Osteoblast (primary cell): ENCODE measurements at regions not wholly inside any gene's neighbourhood (a gene's known extent, or its start where the extent isn't known, plus 50 kb on each side); places are given as distances from the start of the nearest gene placed in this dataset.

Source experiments
- DNase-seq: peaks from one replicate; pipeline ENCODE4 v3.0.0; 2011; ENCODE audit warnings: low spot score, mixed read lengths; ENCODE audit not compliant: insufficient read length; ENCODE audit errors: missing footprints
- H2AFZ ChIP-seq: 2 replicates; pipeline ENCODE4 v1.6.0; 2011; ENCODE audit warnings: mild to moderate bottlenecking, low read length
- H3K27ac ChIP-seq: 2 replicates; pipeline ENCODE4 v1.5.1; 2011; ENCODE audit warnings: mild to moderate bottlenecking, low read depth, low read length, moderate library complexity
- H3K27me3 ChIP-seq: 2 replicates; pipeline ENCODE4 v1.6.0; 2012; ENCODE audit warnings: mild to moderate bottlenecking, control low read depth, inconsistent platforms, low read length, moderate library complexity; ENCODE audit not compliant: insufficient read depth
- H3K36me3 ChIP-seq: 2 replicates; pipeline ENCODE4 v1.5.1; 2011; ENCODE audit warnings: mild to moderate bottlenecking, low read length, control low read depth, moderate library complexity; ENCODE audit not compliant: insufficient read depth
- H3K4me1 ChIP-seq: 2 replicates; pipeline ENCODE4 v1.5.1; 2011; ENCODE audit warnings: mild to moderate bottlenecking, low read length, control low read depth, moderate library complexity; ENCODE audit not compliant: insufficient read depth
- H3K4me2 ChIP-seq: 2 replicates; pipeline ENCODE4 v1.6.0; 2011; ENCODE audit warnings: mild to moderate bottlenecking, low read length; ENCODE audit not compliant: insufficient read depth
- H3K4me3 ChIP-seq: fragments of 200-600 bp; sonication (generic); 3 replicates; pipeline ENCODE4 v1.5.1; 2012; ENCODE audit warnings: mild to moderate bottlenecking, low read length, inconsistent platforms; ENCODE audit not compliant: insufficient read depth
- H3K79me2 ChIP-seq: 2 replicates; pipeline ENCODE4 v1.6.0; 2012; ENCODE audit warnings: mild to moderate bottlenecking, low read length, control low read depth, inconsistent platforms; ENCODE audit not compliant: insufficient read depth
- H3K9me3 ChIP-seq: 2 replicates; pipeline ENCODE4 v1.5.1; 2011; ENCODE audit warnings: low read depth, low read length, control low read depth
- H4K20me1 ChIP-seq: 2 replicates; pipeline ENCODE4 v1.6.0; 2012; ENCODE audit warnings: mild to moderate bottlenecking, low read length, control low read depth; ENCODE audit not compliant: insufficient read depth
- TF ChIP-seq, protein P1 (sequence below): IDR thresholded peaks from 2 replicates; pipeline ENCODE4 v1.5.1; 2011; ENCODE audit warnings: mild to moderate bottlenecking, low read depth, low read length, moderate library complexity; ENCODE audit errors: extremely low read depth

DNA sequence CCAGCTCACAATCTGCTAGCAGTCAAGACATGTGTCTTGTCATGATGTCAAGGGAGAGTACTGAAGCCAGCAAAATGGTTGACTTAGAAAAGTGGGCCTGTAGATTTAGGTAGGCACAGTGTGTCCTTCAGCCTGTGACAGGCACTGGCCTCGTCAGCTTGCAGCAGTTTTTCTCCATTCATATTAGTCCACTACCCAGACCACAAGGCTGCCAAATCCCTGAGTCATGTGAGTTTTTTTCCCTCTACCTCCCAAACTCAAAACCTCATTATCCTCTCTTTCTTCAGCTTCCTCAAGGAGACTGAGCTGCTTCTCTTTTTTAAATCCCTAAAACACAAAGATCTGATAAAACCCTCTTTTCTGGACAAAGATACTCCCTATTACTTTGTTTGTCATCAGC is 102.6 kb upstream of the HS3ST3A1 start:
- no peak overlapping the region for H3K27ac ChIP-seq

DNA sequence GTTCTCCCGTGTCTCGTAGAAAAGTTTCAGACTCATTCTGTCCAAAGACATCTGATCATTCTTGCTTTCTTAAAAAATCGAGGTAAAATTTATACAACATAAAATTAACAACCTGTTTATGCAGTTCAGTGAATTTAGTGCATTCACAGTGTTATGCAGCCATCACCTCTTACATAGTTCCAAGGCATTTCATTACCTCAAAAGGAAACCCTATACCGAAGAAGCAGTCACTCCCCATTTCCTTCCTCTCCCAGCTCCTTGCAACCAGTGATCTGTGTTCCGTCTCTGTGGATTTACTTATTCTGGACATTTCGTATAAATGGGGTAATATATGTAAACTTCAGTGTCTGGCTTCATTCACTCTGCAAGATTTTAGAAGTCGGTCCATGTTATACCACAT is 103.5 kb upstream of the HS3ST3A1 start:
- Histone ChIP-seq H2AFZ (no peak overlapping the region), H3K27me3 (no peaks in the 10 kb centered on the region)

More for the DNA sequence above, 102.6 kb upstream of the HS3ST3A1 start:
- Histone ChIP-seq H3K36me3 (no peaks in the 10 kb centered on the region), H3K4me2 (peak overlapping the region; percentile 34), H2AFZ (peak overlapping the region; percentile 69), H3K27me3 (no peaks in the 10 kb centered on the region), H3K79me2 (no peaks in the 10 kb centered on the region), H3K9me3 (no peaks in the 10 kb centered on the region), H4K20me1 (no peaks in the 10 kb centered on the region), H3K4me1 (peaks cover 24% of the 10 kb centered on the region), H3K4me3 (no peak overlapping the region)
- no peak for DNase-seq
- TF ChIP-seq, protein P1, sequence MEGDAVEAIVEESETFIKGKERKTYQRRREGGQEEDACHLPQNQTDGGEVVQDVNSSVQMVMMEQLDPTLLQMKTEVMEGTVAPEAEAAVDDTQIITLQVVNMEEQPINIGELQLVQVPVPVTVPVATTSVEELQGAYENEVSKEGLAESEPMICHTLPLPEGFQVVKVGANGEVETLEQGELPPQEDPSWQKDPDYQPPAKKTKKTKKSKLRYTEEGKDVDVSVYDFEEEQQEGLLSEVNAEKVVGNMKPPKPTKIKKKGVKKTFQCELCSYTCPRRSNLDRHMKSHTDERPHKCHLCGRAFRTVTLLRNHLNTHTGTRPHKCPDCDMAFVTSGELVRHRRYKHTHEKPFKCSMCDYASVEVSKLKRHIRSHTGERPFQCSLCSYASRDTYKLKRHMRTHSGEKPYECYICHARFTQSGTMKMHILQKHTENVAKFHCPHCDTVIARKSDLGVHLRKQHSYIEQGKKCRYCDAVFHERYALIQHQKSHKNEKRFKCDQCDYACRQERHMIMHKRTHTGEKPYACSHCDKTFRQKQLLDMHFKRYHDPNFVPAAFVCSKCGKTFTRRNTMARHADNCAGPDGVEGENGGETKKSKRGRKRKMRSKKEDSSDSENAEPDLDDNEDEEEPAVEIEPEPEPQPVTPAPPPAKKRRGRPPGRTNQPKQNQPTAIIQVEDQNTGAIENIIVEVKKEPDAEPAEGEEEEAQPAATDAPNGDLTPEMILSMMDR, result no peak

DNA sequence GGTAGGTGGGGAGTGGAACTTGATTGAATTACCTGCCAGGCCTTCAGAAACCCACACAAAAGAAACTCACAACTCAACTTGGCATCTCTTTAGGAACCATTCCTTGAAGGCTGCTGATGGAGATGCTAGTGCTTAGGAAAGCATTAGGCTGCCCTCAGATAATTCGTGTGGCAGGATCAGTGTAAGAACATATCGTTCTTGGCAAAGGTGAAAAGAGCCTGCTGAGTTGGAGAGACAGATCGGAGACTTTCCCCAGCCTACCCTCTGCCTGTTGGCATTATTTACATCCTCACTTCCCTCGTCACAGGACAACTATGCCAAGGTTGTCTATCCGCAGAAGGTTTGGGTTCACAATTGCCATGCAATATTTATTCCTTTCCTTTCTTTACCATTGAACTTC is 120.0 kb upstream of the HS3ST3A1 start:
- Histone ChIP-seq H3K9me3 (no peaks in the 10 kb centered on the region), H3K79me2 (no peaks in the 10 kb centered on the region), H3K4me2 (no peak overlapping the region), H3K4me3 (no peak overlapping the region), H3K27me3 (no peaks in the 10 kb centered on the region), H3K36me3 (no peaks in the 10 kb centered on the region), H3K4me1 (peaks cover 10% of the 10 kb centered on the region), H2AFZ (no peak overlapping the region), H4K20me1 (no peaks in the 10 kb centered on the region), H3K27ac (no peak overlapping the region)
- DNase-seq, result no peak
- TF ChIP-seq, protein P1, result no peak

More for the DNA sequence above, 103.5 kb upstream of the HS3ST3A1 start:
- no peaks in the 10 kb centered on the region for H3K79me2 ChIP-seq
- DNase-seq, result no peak
- H3K4me3 ChIP-seq, result no peak overlapping the region
- TF ChIP-seq, protein P1, result no peak
- peaks cover 24% of the 10 kb centered on the region for H3K4me1 ChIP-seq
- H3K27ac ChIP-seq, result no peak overlapping the region
- H3K9me3 ChIP-seq, result no peaks in the 10 kb centered on the region
- no peaks in the 10 kb centered on the region for H3K36me3 ChIP-seq
- no peaks in the 10 kb centered on the region for H4K20me1 ChIP-seq
- H3K4me2 ChIP-seq, result no peak overlapping the region

DNA sequence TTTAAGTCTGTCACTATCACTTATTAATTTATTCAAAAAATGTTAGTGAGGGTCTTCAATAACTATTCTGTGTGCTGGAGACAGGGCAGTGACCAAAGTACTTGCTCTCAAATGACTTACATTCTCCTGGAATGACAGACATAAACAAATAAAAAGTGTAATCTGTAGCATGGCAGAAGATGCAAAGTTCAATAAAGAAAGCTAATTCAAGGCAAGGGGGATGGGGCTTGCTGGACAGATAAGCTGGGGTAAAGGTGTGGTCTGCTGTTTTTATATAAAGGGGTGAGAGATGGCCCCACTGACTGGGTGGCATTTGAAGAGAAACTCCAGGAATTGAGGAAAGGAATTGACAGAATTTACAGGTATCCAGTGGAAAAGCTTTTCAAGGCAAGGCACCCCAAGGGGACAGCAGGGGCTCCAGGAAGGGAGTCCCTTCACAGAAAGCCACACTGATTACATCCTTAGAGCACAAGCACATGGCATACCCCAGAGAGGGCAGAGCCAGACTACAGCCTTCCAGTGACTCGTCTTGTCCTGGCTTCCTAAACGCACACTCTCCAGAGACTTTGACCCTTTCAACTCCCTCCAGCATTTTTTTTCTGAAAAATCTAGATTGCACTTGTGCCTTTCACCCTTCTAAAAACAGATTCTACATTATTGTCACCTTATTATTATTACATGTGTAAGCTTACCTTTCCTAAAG is 123.7 kb upstream of the HS3ST3A1 start:
- Histone ChIP-seq H3K79me2 (no peaks in the 10 kb centered on the region), H3K4me2 (peak overlapping the region; percentile 12), H3K27me3 (no peaks in the 10 kb centered on the region), H3K27ac (peak overlapping the region; percentile 55), H4K20me1 (no peaks in the 10 kb centered on the region), H3K4me1 (peaks cover 36% of the 10 kb centered on the region), H3K36me3 (no peaks in the 10 kb centered on the region), H3K4me3 (no peak overlapping the region), H2AFZ (peak overlapping the region; percentile 69), H3K9me3 (no peaks in the 10 kb centered on the region)
- DNase-seq, result peak; percentile 81
- TF ChIP-seq, protein P1, result no peak
